ENCODE measurements at regions not wholly inside any gene's neighbourhood (a gene's known extent, or its start where the extent isn't known, plus 50 kb on each side); places are given as distances from the start of the nearest gene placed in this dataset.

DNA sequence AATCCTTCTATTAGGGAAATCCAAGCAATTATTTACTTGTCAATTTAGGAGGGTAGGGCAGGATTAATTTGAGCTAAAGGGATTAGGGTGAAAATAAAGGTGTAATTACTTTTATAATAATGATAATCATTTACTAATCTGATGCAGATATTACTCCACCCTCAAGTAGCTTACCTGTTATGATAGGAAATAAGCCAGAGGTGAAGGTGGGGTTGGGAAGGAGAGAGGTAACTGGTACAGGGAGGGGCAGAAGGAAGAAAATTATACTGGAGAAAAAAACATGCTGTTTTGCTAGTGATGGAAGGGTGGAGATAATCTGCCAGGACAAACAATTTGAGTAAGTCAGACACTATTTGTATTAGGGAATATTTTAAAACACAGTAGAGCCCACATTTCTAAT is 157.7 kb downstream of the BARX2 start:
- intact Hi-C loops (cut with DNase I), result no loop called here

DNA sequence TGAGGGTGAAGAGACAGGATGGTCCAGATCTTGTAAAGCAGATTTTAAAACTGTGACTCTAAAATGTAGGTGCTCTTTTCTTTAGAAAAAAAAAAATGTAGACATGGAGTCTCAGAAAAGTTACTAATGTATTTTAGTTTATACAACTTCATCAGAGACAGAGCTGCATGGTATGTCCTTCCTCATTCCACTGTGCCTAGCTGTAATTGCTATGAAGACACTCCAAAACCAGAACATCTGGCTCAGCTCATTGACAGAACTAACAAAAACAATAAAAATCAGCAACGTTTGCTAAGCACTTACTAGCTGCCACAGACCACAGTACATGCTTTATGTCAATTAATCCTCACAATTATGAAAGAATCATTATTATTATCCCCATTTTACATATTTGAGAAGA is 160.7 kb downstream of the BARX2 start:
- Histone ChIP-seq H3K4me3 (no peak overlapping the region), H3K4me1 (no peaks in the 10 kb centered on the region), H3K36me3 (no peaks in the 10 kb centered on the region), H3K27me3 (no peaks in the 10 kb centered on the region), H3K9ac (ENCODE audit: low read depth in 2 of 2, low read length in 2 of 2) (no peak overlapping the region), H3K27ac (no peak overlapping the region), H3K9me3 (no peaks in the 10 kb centered on the region)
- no peak for DNase-seq
- TF ChIP-seq, protein P1, sequence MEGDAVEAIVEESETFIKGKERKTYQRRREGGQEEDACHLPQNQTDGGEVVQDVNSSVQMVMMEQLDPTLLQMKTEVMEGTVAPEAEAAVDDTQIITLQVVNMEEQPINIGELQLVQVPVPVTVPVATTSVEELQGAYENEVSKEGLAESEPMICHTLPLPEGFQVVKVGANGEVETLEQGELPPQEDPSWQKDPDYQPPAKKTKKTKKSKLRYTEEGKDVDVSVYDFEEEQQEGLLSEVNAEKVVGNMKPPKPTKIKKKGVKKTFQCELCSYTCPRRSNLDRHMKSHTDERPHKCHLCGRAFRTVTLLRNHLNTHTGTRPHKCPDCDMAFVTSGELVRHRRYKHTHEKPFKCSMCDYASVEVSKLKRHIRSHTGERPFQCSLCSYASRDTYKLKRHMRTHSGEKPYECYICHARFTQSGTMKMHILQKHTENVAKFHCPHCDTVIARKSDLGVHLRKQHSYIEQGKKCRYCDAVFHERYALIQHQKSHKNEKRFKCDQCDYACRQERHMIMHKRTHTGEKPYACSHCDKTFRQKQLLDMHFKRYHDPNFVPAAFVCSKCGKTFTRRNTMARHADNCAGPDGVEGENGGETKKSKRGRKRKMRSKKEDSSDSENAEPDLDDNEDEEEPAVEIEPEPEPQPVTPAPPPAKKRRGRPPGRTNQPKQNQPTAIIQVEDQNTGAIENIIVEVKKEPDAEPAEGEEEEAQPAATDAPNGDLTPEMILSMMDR (IDR thresholded peaks at IDR 0.05), result no peak
- intact Hi-C loops (cut with DNase I), result no loop called here

More for the DNA sequence above, 157.7 kb downstream of the BARX2 start:
- Histone ChIP-seq H3K4me1 (no peaks in the 10 kb centered on the region), H3K9ac (ENCODE audit: low read depth in 2 of 2, low read length in 2 of 2) (no peak overlapping the region), H3K36me3 (no peaks in the 10 kb centered on the region), H3K9me3 (no peaks in the 10 kb centered on the region), H3K27me3 (no peaks in the 10 kb centered on the region), H3K4me3 (no peak overlapping the region), H3K27ac (no peak overlapping the region)
- TF ChIP-seq, protein P1 (IDR thresholded peaks at IDR 0.05), result no peak
- DNase-seq, result no peak

DNA sequence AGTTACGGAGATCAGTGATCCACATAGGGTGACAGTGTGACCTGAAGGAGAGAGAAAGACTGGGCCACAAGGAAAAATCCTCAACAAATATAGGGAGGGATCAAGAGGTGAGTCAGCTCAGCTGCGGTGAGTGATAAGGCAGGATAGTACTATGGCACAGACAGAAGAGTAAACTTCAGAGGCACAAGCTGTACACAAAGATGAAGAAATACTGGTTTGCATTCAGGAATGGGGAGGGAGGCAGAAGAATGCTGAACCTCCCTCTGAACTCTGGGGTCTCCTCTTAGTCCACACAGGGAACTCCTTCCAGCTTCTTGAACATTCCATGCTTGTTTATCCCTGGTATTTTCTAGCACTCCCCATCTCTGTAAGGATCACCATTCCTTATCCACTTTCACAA is 162.7 kb downstream of the BARX2 start:
- H3K9ac ChIP-seq (ENCODE audit: low read depth in 2 of 2, low read length in 2 of 2), result no peak overlapping the region
- no peak for DNase-seq
- intact Hi-C loops (cut with DNase I), result no loop called here
- H3K9me3 ChIP-seq, result no peaks in the 10 kb centered on the region
- TF ChIP-seq, protein P1 (IDR thresholded peaks at IDR 0.05), result no peak
- no peaks in the 10 kb centered on the region for H3K36me3 ChIP-seq
- no peak overlapping the region for H3K4me3 ChIP-seq
- no peak overlapping the region for H3K27ac ChIP-seq
- no peaks in the 10 kb centered on the region for H3K27me3 ChIP-seq
- H3K4me1 ChIP-seq, result no peaks in the 10 kb centered on the region

DNA sequence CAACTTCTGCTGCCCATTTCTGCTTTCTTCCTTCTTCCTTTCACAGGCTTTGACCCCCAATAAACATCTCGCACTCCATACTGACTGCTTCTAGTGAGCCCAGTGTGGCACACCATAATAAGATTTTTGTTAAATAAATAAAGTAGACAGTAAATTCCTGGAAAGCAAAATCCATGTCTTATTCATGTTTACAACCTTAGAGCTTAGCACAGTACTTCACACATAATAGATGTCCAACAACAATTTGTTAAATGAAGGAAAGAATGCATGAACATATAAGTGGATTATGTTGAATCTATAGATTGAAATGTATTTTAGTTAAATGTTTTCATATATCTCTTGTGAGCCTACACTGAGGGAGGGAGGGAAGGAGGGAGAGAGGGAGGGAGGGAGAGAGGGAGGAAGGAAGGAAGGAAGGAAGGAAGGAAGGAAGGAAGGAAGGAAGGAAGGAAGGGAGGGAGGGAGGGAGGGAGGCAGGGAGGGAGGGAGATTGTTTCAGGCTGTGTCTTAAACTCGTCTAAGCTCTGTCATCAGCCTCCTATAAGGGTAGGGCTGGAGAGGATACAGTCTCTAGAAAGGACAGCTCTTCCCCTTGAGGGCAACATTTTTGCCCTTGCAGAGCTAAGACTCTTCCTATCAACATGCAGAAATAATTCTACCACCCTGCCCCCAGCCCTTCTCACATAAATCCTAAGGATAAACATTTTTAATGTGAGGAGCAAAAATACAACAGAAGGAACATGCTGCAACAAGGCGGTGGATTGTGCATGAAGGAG is 168.1 kb downstream of the BARX2 start:
- Histone ChIP-seq H3K9me3 (no peaks in the 10 kb centered on the region), H3K27me3 (no peaks in the 10 kb centered on the region), H3K4me3 (no peak overlapping the region), H3K4me1 (no peaks in the 10 kb centered on the region), H3K27ac (no peak overlapping the region), H3K36me3 (no peaks in the 10 kb centered on the region), H3K9ac (ENCODE audit: low read depth in 2 of 2, low read length in 2 of 2) (no peak overlapping the region)
- no peak for DNase-seq
- TF ChIP-seq, protein P1 (IDR thresholded peaks at IDR 0.05), result no peak
- intact Hi-C loops (cut with DNase I), result no loop called here

DNA sequence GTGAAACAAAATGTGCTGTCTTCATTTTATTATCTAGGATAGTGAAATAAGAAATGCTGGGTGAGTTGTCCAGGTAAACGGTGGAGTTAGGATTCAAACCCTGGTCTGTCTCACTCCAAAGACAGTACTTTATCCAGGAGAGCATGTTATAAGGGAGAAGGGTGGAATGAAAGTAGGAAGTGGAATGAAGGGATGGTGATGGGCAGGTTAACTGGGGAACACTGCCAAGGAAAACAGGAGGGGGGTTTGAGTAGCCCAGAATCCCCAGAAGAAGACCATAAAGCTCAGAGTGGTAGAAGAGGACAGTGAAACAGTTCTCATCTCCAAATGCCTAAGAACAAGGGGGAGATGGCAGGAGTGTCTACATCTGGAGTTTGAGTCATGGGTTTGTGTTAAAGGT is 169.0 kb downstream of the BARX2 start:
- Histone ChIP-seq H3K27ac (no peak overlapping the region), H3K9me3 (no peaks in the 10 kb centered on the region), H3K27me3 (no peaks in the 10 kb centered on the region), H3K9ac (ENCODE audit: low read depth in 2 of 2, low read length in 2 of 2) (no peak overlapping the region), H3K4me1 (no peaks in the 10 kb centered on the region), H3K4me3 (no peak overlapping the region), H3K36me3 (no peaks in the 10 kb centered on the region)
- no peak for DNase-seq
- intact Hi-C loops (cut with DNase I), result no loop called here
- TF ChIP-seq, protein P1 (IDR thresholded peaks at IDR 0.05), result no peak

Data from colonic mucosa (tissue), 4 donors.